ENCODE measurements at regions not wholly inside any gene's neighbourhood (a gene's known extent, or its start where the extent isn't known, plus 50 kb on each side); places are given as distances from the start of the nearest gene placed in this dataset.

DNA sequence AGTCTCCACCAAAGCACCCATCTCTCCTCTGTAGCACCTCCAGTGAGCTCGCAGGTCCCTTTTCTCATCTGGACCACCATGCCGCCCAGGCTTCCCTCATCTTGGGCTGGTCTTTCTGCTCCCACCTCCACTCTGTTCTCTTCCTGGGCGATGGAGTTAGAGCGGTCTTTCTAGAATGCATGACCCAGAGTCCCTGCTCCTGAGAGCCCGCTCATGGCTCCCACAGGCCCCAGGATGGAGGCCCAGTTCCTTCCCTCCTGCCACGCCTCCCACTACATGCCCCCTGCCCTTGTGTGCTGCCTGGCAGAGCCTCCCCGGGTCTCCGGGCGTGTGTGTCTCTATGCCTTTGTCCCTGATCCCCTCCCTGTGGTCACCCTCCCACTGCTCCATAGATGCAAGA, 100.7 kb upstream of the RTL1 start:
- TF ChIP-seq, protein P1, sequence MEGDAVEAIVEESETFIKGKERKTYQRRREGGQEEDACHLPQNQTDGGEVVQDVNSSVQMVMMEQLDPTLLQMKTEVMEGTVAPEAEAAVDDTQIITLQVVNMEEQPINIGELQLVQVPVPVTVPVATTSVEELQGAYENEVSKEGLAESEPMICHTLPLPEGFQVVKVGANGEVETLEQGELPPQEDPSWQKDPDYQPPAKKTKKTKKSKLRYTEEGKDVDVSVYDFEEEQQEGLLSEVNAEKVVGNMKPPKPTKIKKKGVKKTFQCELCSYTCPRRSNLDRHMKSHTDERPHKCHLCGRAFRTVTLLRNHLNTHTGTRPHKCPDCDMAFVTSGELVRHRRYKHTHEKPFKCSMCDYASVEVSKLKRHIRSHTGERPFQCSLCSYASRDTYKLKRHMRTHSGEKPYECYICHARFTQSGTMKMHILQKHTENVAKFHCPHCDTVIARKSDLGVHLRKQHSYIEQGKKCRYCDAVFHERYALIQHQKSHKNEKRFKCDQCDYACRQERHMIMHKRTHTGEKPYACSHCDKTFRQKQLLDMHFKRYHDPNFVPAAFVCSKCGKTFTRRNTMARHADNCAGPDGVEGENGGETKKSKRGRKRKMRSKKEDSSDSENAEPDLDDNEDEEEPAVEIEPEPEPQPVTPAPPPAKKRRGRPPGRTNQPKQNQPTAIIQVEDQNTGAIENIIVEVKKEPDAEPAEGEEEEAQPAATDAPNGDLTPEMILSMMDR (IDR thresholded peaks at IDR 0.05; ENCODE audit: low read depth, low read length, missing control alignments), result no peak
- Histone ChIP-seq H3K4me3 (ENCODE audit: low read depth, low read length) (no peak overlapping the region), H3K27me3 (replicated peaks) (no peaks in the 10 kb centered on the region), H3K27ac (no peak overlapping the region), H3K36me3 (replicated peaks) (peaks cover 35% of the 10 kb centered on the region)
- in situ Hi-C loops (cut with HindIII; ENCODE audit: low pct_ligation_motif_present, low sequenced_read_pairs), result no loop called here
- no peak for DNase-seq

DNA sequence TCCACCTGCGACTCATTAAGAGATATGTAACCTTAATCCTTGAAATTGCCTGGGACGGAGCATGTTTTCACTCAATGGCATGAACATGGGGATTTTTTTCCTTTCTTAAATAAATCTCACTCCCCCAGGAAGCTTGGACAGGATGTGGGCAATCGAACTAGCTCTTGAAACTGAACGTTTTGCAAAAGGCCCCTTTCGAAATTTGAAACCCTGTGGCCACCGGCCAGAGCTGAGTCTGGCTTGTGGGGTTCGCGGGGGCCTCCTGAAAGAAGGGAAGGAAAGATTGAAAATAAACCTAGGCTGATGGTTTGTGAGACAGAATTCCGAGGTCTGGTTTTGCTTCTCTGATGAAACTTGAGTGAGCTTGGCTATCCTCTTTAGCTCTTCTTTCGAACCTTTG, 101.4 kb upstream of the RTL1 start:
- Histone ChIP-seq H3K27me3 (replicated peaks) (no peaks in the 10 kb centered on the region), H3K36me3 (replicated peaks) (peaks cover 43% of the 10 kb centered on the region), H3K27ac (no peak overlapping the region), H3K4me3 (ENCODE audit: low read depth, low read length) (no peak overlapping the region)
- DNase-seq, result no peak
- TF ChIP-seq, protein P1 (IDR thresholded peaks at IDR 0.05; ENCODE audit: low read depth, low read length, missing control alignments), result no peak
- in situ Hi-C loops (cut with HindIII; ENCODE audit: low pct_ligation_motif_present, low sequenced_read_pairs), result no loop called here

DNA sequence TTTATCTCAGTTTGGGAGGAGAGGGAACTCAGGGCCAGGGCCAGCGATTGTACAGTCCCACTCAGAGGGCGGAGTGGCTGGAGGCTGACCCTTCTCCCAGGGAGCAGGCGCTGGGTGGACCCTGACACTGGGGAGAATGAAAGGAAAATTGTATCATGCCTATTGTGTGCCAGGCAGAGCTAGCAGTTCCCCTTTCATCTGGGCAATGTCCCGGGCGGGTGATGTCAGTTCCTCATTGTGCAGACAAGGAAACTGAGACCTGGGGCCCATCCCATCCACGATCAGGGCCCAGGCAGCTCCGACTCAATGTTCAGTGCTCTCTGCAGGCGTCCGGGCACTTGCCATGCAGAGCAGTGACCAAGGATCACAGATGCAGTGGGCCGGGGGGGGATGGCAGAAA, 101.9 kb upstream of the RTL1 start:
- Histone ChIP-seq H3K27ac (no peak overlapping the region), H3K36me3 (replicated peaks) (peaks cover 48% of the 10 kb centered on the region), H3K27me3 (replicated peaks) (no peaks in the 10 kb centered on the region), H3K4me3 (ENCODE audit: low read depth, low read length) (no peak overlapping the region)
- in situ Hi-C loops (cut with HindIII; ENCODE audit: low pct_ligation_motif_present, low sequenced_read_pairs), result no loop called here
- TF ChIP-seq, protein P1 (IDR thresholded peaks at IDR 0.05; ENCODE audit: low read depth, low read length, missing control alignments), result no peak
- DNase-seq, result no peak

DNA sequence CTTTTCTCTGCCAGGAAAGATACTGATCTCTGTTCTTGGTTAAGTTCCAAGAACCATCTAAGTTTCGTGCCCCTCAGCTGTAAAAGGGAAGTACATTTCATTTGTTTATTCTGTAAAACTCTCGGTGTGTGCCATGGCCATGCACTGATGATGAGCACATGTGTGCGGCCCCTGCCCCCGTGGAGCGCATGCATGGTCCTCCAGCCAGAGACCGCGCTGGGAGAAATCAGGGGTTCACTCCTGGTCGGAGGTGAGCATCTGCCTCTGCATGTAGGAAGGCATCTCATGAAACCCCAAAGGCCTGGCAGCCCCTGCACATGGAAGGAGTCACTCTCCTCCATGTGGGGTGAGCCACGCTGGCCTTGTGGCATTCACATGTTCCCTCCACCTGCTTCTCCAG, 102.5 kb upstream of the RTL1 start:
- no peak for DNase-seq
- Histone ChIP-seq H3K36me3 (replicated peaks) (peaks cover 50% of the 10 kb centered on the region), H3K27me3 (replicated peaks) (no peaks in the 10 kb centered on the region), H3K4me3 (ENCODE audit: low read depth, low read length) (no peak overlapping the region), H3K27ac (no peak overlapping the region)
- TF ChIP-seq, protein P1 (IDR thresholded peaks at IDR 0.05; ENCODE audit: low read depth, low read length, missing control alignments), result no peak
- in situ Hi-C loops (cut with HindIII; ENCODE audit: low pct_ligation_motif_present, low sequenced_read_pairs), result no loop called here

DNA sequence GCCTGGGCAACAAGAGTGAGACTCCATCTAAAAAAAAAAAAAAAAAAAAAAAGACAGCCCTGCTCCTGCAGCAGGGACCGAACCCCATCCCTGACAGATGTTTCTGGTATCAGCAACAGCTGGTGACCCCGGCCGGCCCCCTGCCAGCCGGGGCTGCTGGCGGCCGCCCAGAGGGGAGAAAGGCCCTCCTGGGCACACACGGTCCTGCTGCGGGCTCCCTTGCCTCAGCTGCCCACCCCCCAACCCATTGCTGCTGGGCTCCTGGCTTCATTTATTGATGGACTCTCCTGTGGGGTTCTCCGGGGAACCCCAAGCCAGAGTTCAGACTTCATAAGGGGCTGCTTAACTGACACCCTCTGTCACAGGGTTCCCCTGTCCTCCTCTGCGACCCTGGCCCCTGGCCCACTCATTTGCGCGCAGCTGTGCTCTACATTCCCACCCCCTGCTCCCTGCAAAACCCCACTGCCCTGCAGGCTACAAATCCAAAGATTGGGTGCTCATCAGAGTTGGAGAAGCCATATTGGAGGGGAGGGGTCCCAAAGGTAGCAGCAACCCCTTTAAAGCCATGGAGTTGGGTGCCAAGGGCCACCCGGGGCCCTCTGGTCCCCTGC, 103.6 kb upstream of the RTL1 start:
- DNase-seq, result no peak
- TF ChIP-seq, protein P1 (IDR thresholded peaks at IDR 0.05; ENCODE audit: low read depth, low read length, missing control alignments), result no peak
- Histone ChIP-seq H3K27ac (no peak overlapping the region), H3K36me3 (replicated peaks) (peaks cover 48% of the 10 kb centered on the region), H3K27me3 (replicated peaks) (no peaks in the 10 kb centered on the region), H3K4me3 (ENCODE audit: low read depth, low read length) (no peak overlapping the region)
- in situ Hi-C loops (cut with HindIII; ENCODE audit: low pct_ligation_motif_present, low sequenced_read_pairs), result no loop called here

DNA sequence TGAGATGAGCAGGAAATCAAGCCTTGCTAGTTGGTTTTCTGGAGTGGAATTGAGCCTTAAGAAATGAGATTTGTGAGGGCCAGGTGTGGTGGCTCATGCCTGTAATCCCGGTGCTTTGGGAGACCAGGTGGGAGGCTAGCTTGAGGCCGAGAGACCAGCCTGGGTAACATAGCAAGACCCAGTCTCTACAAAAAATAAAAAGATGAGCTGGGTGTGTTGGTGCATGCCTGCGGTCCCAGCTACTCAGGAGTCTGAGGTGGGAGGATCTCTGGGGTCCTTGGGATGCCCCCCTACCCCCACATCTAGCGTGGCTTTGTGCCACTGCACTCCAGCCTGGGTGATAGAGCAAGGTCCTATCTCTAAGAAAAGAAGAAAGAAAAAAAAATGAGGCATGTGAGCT, 104.2 kb upstream of the RTL1 start:
- Histone ChIP-seq H3K27ac (no peak overlapping the region), H3K4me3 (ENCODE audit: low read depth, low read length) (no peak overlapping the region), H3K27me3 (replicated peaks) (no peaks in the 10 kb centered on the region), H3K36me3 (replicated peaks) (peaks cover 42% of the 10 kb centered on the region)
- DNase-seq, result no peak
- TF ChIP-seq, protein P1 (IDR thresholded peaks at IDR 0.05; ENCODE audit: low read depth, low read length, missing control alignments), result no peak
- in situ Hi-C loops (cut with HindIII; ENCODE audit: low pct_ligation_motif_present, low sequenced_read_pairs), result no loop called here

Measured in brain microvascular endothelial cell (primary cell).